ENCODE measurements at regions not wholly inside any gene's neighbourhood (a gene's known extent, or its start where the extent isn't known, plus 50 kb on each side); places are given as distances from the start of the nearest gene placed in this dataset.

DNA sequence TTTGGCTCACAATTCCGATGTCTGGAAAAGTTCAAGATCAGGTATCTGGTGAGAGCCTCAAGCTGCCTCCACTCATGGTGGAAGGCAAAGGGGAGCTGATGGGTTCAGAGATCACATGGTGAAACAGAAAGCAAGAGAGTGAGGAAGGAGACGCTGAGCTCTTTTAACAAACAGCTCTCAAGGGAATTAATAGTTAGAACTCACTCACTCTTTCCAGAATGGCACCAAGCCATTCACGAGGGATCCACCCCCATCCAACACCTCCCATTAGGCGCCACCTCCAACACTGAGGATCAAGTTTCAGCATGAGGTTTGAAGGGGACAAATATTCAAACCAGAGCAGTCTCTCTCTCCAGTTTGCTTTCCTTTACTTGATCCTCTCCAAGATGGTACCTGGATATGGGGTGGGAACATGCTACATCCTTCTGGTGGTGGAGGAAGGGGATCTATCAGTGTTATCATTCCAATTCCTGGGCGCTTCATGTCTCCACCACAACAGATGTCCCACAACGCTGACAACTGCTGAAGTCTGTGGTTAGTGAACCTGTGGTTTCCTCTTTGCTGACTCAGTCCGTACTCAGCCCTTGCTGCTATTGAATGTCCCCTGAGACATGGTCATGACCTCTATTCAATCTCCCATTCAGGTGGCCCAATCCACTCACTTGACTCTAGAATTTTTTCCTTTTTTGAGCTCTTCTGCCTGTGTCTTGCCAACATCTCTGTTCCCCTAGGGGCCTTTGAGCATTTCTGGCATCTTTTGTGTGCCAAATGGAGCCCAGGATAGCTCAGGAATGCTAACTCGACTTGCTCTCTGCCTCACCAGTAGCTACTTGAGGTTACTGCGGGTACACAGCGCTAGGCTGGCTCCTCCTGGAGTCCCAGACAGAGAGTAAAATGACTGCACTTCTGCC, 395.2 kb downstream of the MID1IP1 start:
- H3K27me3 Mint-ChIP-seq (ENCODE audit: low read depth): no peaks in the 10 kb centered on the region
- no peaks in the 10 kb centered on the region for H3K36me3 Mint-ChIP-seq (ENCODE audit: low read depth)
- peaks cover 23% of the 10 kb centered on the region for H3K4me1 Mint-ChIP-seq

DNA sequence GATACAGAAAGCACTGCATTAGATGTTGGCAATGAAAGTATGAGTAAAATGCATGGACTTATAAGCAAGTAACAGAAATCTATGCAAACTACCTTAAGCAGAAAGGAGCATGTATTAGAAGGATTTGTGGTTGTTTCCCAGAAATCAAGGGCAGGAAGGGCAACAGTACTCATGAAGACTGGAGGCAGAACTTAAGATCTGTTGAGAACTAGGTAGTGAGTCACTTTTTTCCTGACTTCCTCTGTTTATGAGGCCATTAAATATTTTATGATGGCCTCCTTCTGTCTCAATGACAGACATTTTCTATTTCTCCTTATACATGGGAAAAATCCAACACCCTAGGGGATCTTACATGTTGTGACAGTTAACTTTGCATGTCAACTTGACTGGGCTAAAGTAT, 398.2 kb downstream of the MID1IP1 start:
- H3K36me3 Mint-ChIP-seq (ENCODE audit: low read depth): no peaks in the 10 kb centered on the region
- H3K4me1 Mint-ChIP-seq: peaks cover 23% of the 10 kb centered on the region
- H3K27ac Mint-ChIP-seq: no peak overlapping the region
- no peaks in the 10 kb centered on the region for H3K9me3 Mint-ChIP-seq
- TF ChIP-seq, protein P1, sequence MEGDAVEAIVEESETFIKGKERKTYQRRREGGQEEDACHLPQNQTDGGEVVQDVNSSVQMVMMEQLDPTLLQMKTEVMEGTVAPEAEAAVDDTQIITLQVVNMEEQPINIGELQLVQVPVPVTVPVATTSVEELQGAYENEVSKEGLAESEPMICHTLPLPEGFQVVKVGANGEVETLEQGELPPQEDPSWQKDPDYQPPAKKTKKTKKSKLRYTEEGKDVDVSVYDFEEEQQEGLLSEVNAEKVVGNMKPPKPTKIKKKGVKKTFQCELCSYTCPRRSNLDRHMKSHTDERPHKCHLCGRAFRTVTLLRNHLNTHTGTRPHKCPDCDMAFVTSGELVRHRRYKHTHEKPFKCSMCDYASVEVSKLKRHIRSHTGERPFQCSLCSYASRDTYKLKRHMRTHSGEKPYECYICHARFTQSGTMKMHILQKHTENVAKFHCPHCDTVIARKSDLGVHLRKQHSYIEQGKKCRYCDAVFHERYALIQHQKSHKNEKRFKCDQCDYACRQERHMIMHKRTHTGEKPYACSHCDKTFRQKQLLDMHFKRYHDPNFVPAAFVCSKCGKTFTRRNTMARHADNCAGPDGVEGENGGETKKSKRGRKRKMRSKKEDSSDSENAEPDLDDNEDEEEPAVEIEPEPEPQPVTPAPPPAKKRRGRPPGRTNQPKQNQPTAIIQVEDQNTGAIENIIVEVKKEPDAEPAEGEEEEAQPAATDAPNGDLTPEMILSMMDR (IDR thresholded peaks at IDR 0.05; ENCODE audit: unreplicated experiment in 3 of 3): no peak
- H3K4me3 Mint-ChIP-seq: no peak overlapping the region
- H3K27me3 Mint-ChIP-seq (ENCODE audit: low read depth): no peaks in the 10 kb centered on the region

More for the DNA sequence above, 395.2 kb downstream of the MID1IP1 start:
- Mint-ChIP-seq H3K4me3 (no peak overlapping the region), H3K27ac (peak overlapping the region in 1 of 3 experiments; percentile 50), H3K9me3 (no peaks in the 10 kb centered on the region)
- TF ChIP-seq, protein P1 (IDR thresholded peaks at IDR 0.05; ENCODE audit: unreplicated experiment in 3 of 3): no peak

DNA sequence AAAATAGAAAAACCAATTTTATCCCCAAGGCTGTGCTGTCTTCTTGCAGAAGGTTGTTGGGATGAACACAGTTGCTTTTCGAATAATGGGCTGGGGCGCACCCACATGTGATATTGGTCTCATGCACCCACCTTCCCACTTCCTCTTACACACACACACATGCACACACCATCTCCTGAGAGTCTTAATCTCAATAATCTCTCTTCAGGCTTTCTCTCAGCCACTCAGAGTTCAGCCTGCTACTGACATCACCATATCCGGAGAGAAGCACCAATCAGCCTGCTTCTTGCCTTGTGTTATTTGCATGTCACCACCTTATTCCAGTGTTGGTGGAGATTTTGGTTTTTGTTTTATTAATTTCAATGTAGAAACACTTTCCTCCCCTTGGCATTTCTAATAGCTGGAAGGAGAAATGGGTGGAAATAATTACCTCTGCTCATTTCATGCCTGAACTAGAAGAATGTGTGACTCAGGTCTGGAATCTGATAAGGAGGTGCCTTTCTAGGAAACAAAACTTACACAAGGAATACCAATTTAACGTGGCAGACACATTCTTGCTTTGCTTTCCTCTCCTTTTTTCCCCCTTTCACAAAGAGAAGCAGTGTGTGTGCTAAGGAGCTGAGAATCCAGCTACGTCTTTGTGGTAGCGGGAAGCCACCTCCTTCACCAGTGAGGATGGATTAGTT, 400.2 kb downstream of the MID1IP1 start:
- peaks cover 8% of the 10 kb centered on the region for H3K4me1 Mint-ChIP-seq
- H3K36me3 Mint-ChIP-seq (ENCODE audit: low read depth): no peaks in the 10 kb centered on the region
- no peaks in the 10 kb centered on the region for H3K9me3 Mint-ChIP-seq

DNA sequence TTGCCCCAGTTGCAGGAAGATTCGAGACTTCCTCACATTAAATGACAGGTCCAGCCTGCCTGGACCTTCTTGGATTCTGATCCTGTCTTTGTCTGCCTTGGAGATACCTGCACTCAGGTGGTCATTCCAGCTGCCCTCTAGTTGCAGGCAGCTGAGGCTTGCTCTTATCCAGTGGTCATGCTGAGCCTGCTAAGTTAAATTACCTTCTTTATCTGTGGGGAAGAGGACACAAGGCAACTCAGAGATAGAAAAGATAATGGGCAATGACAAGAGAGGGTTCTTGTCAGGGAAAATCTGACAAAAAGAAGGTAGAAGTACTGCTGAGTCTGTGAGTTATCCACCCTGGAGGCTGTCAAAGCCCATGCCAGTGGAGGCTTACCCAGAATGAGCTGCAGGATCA, 401.4 kb downstream of the MID1IP1 start:
- H3K27me3 Mint-ChIP-seq (ENCODE audit: low read depth): no peaks in the 10 kb centered on the region
- no peaks in the 10 kb centered on the region for H3K36me3 Mint-ChIP-seq (ENCODE audit: low read depth)
- no peak overlapping the region for H3K4me3 Mint-ChIP-seq

More for the DNA sequence above, 400.2 kb downstream of the MID1IP1 start:
- Mint-ChIP-seq H3K4me3 (no peak overlapping the region), H3K27ac (no peak overlapping the region), H3K27me3 (ENCODE audit: low read depth) (no peaks in the 10 kb centered on the region)
- TF ChIP-seq, protein P1 (IDR thresholded peaks at IDR 0.05; ENCODE audit: unreplicated experiment in 3 of 3): no peak

DNA sequence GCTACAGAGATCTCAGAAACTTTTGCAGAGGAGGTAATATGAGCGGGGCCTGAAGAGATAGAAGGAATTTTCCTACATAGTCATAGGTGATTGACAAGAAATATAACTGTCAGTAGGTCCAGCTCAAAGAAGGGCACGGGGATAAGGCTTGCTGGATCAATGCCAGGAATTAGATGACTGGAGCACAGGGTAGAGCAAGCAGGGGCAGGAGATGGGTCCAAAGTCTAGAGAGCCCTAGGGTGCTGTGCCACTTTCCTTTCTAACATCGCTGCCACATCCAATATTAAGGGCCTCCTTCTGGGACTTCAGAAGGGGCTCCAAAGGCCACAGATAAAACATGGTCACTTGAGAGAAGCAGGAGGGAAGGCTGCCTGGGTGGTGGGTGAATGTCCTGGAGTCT, 402.2 kb downstream of the MID1IP1 start:
- Mint-ChIP-seq H3K27ac (no peak overlapping the region), H3K36me3 (ENCODE audit: low read depth) (no peaks in the 10 kb centered on the region), H3K4me3 (no peak overlapping the region), H3K9me3 (no peaks in the 10 kb centered on the region), H3K4me1 (no peaks in the 10 kb centered on the region), H3K27me3 (ENCODE audit: low read depth) (no peaks in the 10 kb centered on the region)
- TF ChIP-seq, protein P1 (IDR thresholded peaks at IDR 0.05; ENCODE audit: unreplicated experiment in 3 of 3): no peak

More for the DNA sequence above, 401.4 kb downstream of the MID1IP1 start:
- Mint-ChIP-seq H3K27ac (no peak overlapping the region), H3K9me3 (no peaks in the 10 kb centered on the region), H3K4me1 (no peaks in the 10 kb centered on the region)
- TF ChIP-seq, protein P1 (IDR thresholded peaks at IDR 0.05; ENCODE audit: unreplicated experiment in 3 of 3): no peak

Measured in nephron (organoid).